ENCODE measurements at regions not wholly inside any gene's neighbourhood (a gene's known extent, or its start where the extent isn't known, plus 50 kb on each side); places are given as distances from the start of the nearest gene placed in this dataset.

GRCh38 chr1:166470441-166470840 lies 303.6 kb upstream of the FAM78B start:
- Histone ChIP-seq H2AFZ (ENCODE audit: low read depth, low read length, severe bottlenecking) (no peak overlapping the region), H3K27ac (ENCODE audit: low read depth, low read length) (no peak overlapping the region), H3K9me3 (ENCODE audit: insufficient read depth, low read length) (no peaks in the 10 kb centered on the region), H3K79me2 (ENCODE audit: insufficient read depth, low read length) (no peaks in the 10 kb centered on the region), H3K4me2 (ENCODE audit: low read depth, low read length, poor library complexity, severe bottlenecking) (no peak overlapping the region), H3K27me3 (ENCODE audit: low read length) (no peaks in the 10 kb centered on the region), H4K20me1 (ENCODE audit: low read depth, low read length) (no peaks in the 10 kb centered on the region), H3K4me3 (ENCODE audit: insufficient read depth, low read length, poor library complexity, severe bottlenecking) (no peak overlapping the region), H3F3A (ENCODE audit: insufficient read depth) (no peaks in the 10 kb centered on the region), H3K9me2 (replicated peaks; ENCODE audit: insufficient read depth, low read length) (no peaks in the 10 kb centered on the region), H3K9ac (ENCODE audit: low read length) (no peak overlapping the region), H3K36me3 (ENCODE audit: low read length) (no peaks in the 10 kb centered on the region)
- TF ChIP-seq EZH2phosphoT487 (conservative IDR thresholded peaks at IDR 0.05; ENCODE audit: low read length) (no peak), CTCF (IDR thresholded peaks at IDR 0.05; ENCODE audit: insufficient read depth, low read length, poor library complexity, severe bottlenecking) (no peak)

- no peaks in the 10 kb centered on the region for H4K20me1 ChIP-seq (ENCODE audit: low read depth, low read length)
- no peak overlapping the region for H3K4me2 ChIP-seq (ENCODE audit: low read depth, low read length, poor library complexity, severe bottlenecking)
- no peaks in the 10 kb centered on the region for H3K27me3 ChIP-seq (ENCODE audit: low read length)
- no peaks in the 10 kb centered on the region for H3K9me3 ChIP-seq (ENCODE audit: insufficient read depth, low read length)
- no peaks in the 10 kb centered on the region for H3K36me3 ChIP-seq (ENCODE audit: low read length)
- H3K79me2 ChIP-seq (ENCODE audit: insufficient read depth, low read length): no peaks in the 10 kb centered on the region
- H3K9ac ChIP-seq (ENCODE audit: low read length): no peak overlapping the region
- H3K27ac ChIP-seq (ENCODE audit: low read depth, low read length): no peak overlapping the region
- no peaks in the 10 kb centered on the region for H3K9me2 ChIP-seq (replicated peaks; ENCODE audit: insufficient read depth, low read length)
- H3K4me3 ChIP-seq (ENCODE audit: insufficient read depth, low read length, poor library complexity, severe bottlenecking): no peak overlapping the region
- no peak for TF ChIP-seq EZH2phosphoT487 (conservative IDR thresholded peaks at IDR 0.05; ENCODE audit: low read length)
- TF ChIP-seq CTCF (IDR thresholded peaks at IDR 0.05; ENCODE audit: insufficient read depth, low read length, poor library complexity, severe bottlenecking): no peak
- H2AFZ ChIP-seq (ENCODE audit: low read depth, low read length, severe bottlenecking): no peak overlapping the region
- no peaks in the 10 kb centered on the region for H3F3A ChIP-seq (ENCODE audit: insufficient read depth)
These were observed 304.6 kb upstream of the FAM78B start for GRCh38 chr1:166471359-166471758.

- Histone ChIP-seq H4K20me1 (ENCODE audit: low read depth, low read length) (no peaks in the 10 kb centered on the region), H3F3A (ENCODE audit: insufficient read depth) (no peaks in the 10 kb centered on the region), H3K79me2 (ENCODE audit: insufficient read depth, low read length) (no peaks in the 10 kb centered on the region), H3K27me3 (ENCODE audit: low read length) (no peaks in the 10 kb centered on the region), H2AFZ (ENCODE audit: low read depth, low read length, severe bottlenecking) (no peak overlapping the region), H3K4me3 (ENCODE audit: insufficient read depth, low read length, poor library complexity, severe bottlenecking) (no peak overlapping the region), H3K27ac (ENCODE audit: low read depth, low read length) (no peak overlapping the region), H3K9ac (ENCODE audit: low read length) (no peak overlapping the region), H3K36me3 (ENCODE audit: low read length) (no peaks in the 10 kb centered on the region), H3K9me2 (replicated peaks; ENCODE audit: insufficient read depth, low read length) (no peaks in the 10 kb centered on the region), H3K9me3 (ENCODE audit: insufficient read depth, low read length) (no peaks in the 10 kb centered on the region), H3K4me2 (ENCODE audit: low read depth, low read length, poor library complexity, severe bottlenecking) (no peak overlapping the region)
- TF ChIP-seq EZH2phosphoT487 (conservative IDR thresholded peaks at IDR 0.05; ENCODE audit: low read length): no peak
- peak; percentile 77 for TF ChIP-seq CTCF (IDR thresholded peaks at IDR 0.05; ENCODE audit: insufficient read depth, low read length, poor library complexity, severe bottlenecking)
These were observed 312.3 kb upstream of the FAM78B start for GRCh38 chr1:166479052-166479631.
